ENCODE measurements at regions not wholly inside any gene's neighbourhood (a gene's known extent, or its start where the extent isn't known, plus 50 kb on each side); places are given as distances from the start of the nearest gene placed in this dataset.
"Not testable (repeated sequence)": the region's sequence is repeated elsewhere in the genome, so short reads cannot be mapped to it uniquely, and the experiment has no call there.

DNA sequence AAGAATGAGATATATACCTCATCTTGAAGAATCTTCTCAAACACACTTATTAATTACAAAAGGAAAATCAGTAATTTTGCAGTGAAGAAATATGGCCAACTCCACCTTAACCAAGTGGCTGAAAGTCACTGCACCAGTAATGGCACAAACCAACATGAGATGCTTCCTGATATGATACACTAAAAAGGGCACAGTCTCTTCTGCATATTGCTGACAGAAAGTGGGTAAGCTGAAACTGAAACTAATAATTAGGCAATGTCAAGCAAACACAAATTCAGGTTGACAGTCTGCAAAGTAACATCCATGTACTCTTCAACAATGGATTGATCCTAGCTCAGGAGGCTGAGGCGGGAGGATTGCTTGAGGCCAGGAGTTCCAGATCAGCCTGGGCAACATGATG, 56.1 kb downstream of the ZNF22 start:
- DNase-seq: not testable (repeated sequence)

DNA sequence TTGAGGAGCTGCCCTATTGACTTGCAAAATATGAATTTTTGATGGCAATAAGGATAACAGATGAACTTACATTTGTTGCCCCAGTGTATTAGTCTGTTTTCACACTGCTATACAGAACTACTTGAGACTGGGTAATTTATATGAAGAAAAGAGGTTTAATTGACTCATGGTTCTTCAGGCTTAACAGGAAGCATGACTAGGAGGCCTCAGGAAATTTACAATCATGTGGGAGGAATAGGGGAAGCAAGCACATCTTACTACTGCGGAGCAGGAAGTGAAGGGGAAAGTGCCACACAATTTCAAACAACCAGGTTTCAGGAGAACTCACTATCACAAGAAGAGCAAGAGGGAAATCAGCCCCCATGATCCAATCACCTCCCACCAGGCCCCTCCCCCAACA, 57.9 kb downstream of the ZNF22 start:
- DNase-seq: no peak
- TF ChIP-seq POLR2A (IDR thresholded peaks at IDR 0.05; ENCODE audit: low read length): no peak
- no peak for TF ChIP-seq GATA1 (IDR thresholded peaks at IDR 0.05; ENCODE audit: low read depth, low read length)

DNA sequence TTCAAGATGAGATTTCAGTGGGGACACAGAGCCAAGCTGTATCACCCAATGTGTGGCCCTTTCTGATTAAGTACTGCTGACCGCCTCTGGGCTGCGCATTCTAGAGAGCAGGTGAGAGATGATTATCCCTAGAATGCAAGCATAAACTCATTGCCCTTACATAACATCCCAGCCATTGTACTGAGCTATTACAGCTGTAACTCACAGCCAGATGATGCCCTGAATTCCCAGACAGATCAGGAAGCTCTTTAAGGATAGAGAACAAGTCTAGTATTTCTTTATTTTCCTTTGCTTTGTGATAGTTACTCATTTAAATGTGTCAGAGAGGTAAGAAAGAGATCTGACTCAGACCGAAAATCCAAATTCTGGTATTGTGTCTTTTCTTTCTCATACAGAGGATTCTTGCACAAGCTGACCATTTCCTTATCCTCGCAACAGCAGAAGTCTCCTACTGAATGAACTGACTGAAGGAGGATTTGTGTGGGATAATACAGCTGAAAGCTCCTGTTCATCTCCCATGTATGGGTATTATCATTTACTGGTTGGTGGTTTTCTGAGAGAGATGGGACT, 58.4 kb downstream of the ZNF22 start:
- no peak for TF ChIP-seq POLR2A (IDR thresholded peaks at IDR 0.05; ENCODE audit: low read length)
- TF ChIP-seq GATA1 (IDR thresholded peaks at IDR 0.05; ENCODE audit: low read depth, low read length): no peak
- peak in 1 of 2 experiments; percentile 21 for DNase-seq

DNA sequence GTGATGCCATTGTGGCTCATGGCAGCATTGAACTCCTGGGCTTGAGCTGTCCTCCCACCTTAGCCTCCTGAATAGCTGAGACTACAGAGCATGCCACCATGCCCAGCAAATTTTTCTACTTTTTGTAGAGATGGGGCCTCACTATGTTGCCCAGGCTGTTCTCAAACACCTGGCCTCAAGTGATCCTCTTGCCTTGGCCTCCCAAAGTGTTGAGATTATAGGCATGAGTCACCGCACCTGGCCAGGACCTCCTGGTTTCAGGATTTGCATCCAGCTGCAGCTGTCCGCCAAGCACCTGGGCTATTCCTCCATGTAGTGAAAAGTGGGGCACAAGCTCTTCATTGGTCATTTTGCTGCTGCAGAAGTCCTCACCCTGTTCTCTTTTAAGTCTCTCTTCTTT, 58.9 kb downstream of the ZNF22 start:
- TF ChIP-seq POLR2A (IDR thresholded peaks at IDR 0.05; ENCODE audit: low read length): no peak
- TF ChIP-seq GATA1 (IDR thresholded peaks at IDR 0.05; ENCODE audit: low read depth, low read length): no peak
- no peak for DNase-seq

DNA sequence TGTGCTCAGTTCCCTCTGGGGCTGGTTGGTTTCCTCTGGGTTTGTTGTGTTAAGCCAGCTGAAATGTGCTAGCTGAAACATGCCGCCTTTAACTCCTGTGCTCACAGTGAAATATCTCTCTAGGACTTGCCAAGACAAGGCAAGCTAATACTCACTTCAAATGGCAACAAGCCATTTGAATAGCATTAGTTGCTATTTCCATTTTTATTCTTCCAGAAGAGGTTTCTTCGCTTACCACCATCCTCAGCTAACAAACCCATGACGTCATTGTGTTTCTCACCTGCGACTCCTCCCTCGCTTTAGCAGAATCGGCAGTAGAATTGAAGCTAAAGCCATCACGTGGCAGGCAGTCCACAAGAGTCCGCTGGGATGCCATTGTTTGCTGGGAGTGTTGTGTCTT, 61.3 kb downstream of the ZNF22 start:
- TF ChIP-seq POLR2A (IDR thresholded peaks at IDR 0.05; ENCODE audit: low read length): no peak
- no peak for TF ChIP-seq GATA1 (IDR thresholded peaks at IDR 0.05; ENCODE audit: low read depth, low read length)
- no peak for DNase-seq

DNA sequence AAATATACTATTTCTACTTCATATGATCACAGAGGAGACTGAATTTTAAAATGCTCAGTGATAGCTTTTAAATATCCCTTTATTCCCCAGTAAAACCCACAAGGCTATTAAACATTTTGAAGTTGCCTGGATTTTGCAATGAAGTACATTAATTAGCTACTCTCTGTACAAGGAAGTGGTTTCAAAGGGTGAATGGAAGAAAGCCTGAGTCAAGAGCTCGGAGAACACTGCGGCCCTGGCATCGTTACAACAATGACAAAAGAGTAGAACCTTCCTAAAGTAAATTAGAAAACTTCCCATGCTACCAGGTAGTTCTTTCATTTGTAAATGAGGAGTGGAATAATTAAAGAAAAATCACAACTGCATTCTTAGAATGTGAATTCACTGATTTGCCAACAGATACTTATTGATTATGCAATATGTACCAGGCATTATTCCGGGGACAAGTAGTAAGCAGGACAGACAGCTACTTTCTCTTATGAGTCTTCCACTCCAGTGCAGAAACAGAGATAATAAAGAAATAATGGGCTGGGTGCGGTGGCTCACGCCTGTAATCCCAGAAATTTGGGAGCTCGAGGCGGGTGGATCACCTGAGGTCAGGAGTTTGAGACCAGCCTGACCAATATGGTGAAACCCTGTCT, 63.0 kb downstream of the ZNF22 start:
- no peak for DNase-seq
- no peak for TF ChIP-seq GATA1 (IDR thresholded peaks at IDR 0.05; ENCODE audit: low read depth, low read length)
- no peak for TF ChIP-seq POLR2A (IDR thresholded peaks at IDR 0.05; ENCODE audit: low read length)

DNA sequence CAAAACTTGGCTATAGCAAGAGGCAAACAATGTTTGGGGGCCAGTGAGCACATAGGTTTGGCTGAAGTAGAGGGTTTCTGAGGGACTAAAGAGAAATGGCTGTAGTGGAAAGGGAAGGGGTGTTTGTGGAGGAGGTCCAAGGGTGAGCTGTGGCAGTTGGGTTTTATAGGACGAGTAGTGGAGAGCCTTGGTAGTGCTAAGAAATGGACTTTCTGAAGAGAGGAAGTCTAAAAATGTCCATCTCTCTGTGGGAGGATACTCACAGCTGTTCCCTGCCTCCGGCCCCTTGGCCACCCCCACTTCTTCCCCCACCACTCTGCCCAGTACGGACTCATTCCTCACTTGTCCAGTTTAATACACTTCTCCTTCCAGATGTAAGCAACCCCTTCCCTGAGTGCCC, 64.3 kb downstream of the ZNF22 start:
- DNase-seq: no peak

DNA sequence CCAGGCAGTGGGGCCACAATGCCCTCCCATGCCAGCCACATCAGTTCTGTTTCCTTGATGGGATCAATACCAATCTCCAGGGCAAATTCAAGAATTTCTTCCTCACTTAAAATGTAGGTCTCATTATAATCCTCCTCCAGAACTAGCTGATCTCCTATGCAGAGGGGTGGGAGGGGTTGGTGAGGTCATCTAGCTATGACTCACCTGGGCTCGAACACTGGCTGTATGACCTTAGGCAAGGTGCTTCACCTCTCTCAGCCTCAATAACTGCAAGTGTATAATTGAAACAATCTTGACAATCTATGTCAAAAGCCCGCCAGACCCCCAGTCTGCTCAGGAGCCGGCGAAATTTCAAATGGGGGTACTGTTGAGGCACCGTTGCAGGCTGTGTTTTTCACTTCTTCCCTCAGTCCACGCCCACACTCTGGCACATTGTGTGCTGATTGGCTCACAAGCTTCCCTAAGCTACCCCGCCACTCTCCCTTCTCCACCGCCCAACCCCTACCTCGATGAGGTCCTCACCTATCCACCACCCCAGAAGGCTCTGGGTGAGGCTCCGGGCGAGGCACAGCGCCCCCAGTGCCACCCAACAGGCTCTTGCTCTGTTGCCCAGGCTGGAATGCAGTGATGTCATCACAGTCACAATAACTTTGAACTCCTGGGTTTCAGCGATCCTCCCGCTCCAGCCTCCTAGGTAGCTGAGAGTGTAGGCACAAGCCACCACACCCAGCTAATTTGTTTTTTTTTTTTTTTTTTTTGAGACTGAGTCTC, 70.5 kb downstream of the ZNF22 start:
- no peak for DNase-seq
- TF ChIP-seq GATA1 (IDR thresholded peaks at IDR 0.05; ENCODE audit: low read depth, low read length) (no peak), POLR2A (IDR thresholded peaks at IDR 0.05; ENCODE audit: low read length) (no peak)

More for the DNA sequence above, 64.3 kb downstream of the ZNF22 start:
- TF ChIP-seq POLR2A (IDR thresholded peaks at IDR 0.05; ENCODE audit: low read length): no peak
- no peak for TF ChIP-seq GATA1 (IDR thresholded peaks at IDR 0.05; ENCODE audit: low read depth, low read length)

DNA sequence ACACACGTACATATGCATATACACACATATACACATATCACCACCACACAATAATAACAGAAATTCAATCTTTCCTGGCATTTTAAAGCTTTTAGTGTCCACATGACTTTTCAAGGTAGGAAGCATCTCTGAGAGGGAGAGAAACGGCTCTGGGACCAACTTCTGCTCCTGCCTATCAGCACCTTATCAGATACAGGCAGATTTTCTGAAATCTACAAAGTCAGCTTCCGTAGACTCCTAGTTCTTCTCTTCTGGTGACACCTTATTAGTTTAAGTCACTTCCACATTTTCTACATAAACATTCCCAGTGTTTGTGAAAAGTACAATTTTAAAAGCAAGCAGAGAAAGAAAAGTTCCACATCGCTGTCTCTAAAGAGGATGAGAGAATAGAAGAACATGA, 74.5 kb downstream of the ZNF22 start:
- TF ChIP-seq POLR2A (IDR thresholded peaks at IDR 0.05; ENCODE audit: low read length): no peak
- TF ChIP-seq GATA1 (IDR thresholded peaks at IDR 0.05; ENCODE audit: low read depth, low read length): no peak
- DNase-seq: peak; percentile 16 to 31

DNA sequence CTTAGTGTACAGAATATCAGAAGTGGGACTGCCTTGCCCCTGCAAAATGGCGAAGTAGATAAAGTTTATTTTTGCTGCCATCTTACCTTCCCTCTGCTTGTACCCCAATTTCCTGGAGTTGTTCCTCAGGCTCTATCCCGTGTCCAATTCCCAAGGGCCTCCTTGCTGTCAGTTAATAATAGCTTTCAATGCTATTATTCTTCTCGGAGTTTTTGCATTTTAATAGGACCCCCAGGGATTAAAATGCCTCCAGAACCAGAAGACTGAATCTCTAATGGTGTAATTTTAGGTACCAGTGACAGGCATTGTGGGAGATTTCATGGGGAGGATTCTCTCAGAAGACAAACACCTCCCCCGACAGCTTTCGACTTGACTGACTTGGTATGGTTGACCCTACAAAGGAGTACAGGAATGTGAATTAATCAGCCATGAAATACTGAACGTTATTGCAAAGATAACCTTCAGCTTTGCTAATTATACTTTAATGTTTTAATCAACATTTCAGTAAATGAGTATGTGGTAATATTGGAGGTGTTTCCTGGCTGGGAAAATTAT, 75.2 kb downstream of the ZNF22 start:
- no peak for DNase-seq
- TF ChIP-seq POLR2A (IDR thresholded peaks at IDR 0.05; ENCODE audit: low read length) (no peak), GATA1 (IDR thresholded peaks at IDR 0.05; ENCODE audit: low read depth, low read length) (no peak)

DNA sequence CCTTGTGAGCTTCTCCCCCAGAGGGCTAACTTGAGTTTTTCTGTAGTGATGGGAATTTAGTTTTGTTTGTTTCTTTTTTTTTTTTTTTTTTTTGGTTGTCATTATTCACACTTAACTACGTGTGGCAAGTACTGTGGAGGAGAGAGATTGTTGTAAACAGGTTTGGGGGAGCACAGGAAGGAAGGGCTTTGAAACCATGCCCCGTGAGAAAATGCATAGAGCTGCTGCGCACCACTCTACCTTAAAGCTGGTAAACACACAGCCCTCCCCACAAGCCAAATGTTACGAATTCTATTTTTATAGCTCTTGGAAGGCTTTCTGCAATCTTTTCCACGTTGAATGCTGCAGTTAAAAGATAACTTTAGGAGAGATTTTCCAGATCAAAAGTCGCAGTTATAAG, 76.2 kb downstream of the ZNF22 start:
- TF ChIP-seq POLR2A (IDR thresholded peaks at IDR 0.05; ENCODE audit: low read length): no peak
- TF ChIP-seq GATA1 (IDR thresholded peaks at IDR 0.05; ENCODE audit: low read depth, low read length): no peak

DNA sequence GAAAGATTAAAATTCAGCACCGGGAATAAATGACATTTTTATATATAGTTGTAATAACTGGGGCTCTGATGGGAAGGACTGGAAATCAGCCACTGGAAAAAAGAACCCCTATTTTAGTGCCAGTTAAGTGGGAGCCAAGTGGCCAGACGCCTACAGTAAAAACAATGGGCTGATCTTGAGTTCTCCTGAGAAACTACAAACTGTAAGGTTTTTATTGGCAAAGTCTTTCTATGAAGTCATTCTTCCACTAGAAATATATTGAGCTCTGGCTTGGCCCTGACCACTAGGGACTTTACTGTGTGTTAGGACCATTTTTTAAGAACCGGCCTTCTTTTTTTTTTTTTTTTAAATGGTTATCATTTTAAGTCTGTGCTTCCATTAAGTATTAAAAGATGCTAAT, 79.6 kb downstream of the ZNF22 start:
- no peak for TF ChIP-seq POLR2A (IDR thresholded peaks at IDR 0.05; ENCODE audit: low read length)
- TF ChIP-seq GATA1 (IDR thresholded peaks at IDR 0.05; ENCODE audit: low read depth, low read length): no peak
- no peak for DNase-seq

More for the DNA sequence above, 76.2 kb downstream of the ZNF22 start:
- no peak for DNase-seq

DNA sequence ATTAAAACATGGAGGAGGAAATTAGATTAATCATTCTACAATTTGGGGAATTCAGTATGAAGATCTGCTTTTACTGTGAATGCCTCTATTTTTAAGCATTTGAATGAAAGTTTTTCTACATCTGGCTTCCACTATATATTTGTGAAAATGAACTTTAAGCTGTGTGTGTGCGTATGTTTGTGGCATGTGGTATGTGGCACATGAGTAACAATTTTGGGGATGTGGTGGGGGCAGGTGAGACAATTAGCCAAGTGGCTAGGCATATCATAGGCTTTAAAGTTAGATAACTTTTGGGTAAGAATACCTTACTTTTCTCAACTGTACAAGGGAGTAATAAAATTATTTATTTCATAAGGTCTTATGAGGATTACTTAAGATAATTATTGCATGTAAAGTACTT, 81.5 kb downstream of the ZNF22 start:
- DNase-seq: no peak
- no peak for TF ChIP-seq POLR2A (IDR thresholded peaks at IDR 0.05; ENCODE audit: low read length)
- no peak for TF ChIP-seq GATA1 (IDR thresholded peaks at IDR 0.05; ENCODE audit: low read depth, low read length)

DNA sequence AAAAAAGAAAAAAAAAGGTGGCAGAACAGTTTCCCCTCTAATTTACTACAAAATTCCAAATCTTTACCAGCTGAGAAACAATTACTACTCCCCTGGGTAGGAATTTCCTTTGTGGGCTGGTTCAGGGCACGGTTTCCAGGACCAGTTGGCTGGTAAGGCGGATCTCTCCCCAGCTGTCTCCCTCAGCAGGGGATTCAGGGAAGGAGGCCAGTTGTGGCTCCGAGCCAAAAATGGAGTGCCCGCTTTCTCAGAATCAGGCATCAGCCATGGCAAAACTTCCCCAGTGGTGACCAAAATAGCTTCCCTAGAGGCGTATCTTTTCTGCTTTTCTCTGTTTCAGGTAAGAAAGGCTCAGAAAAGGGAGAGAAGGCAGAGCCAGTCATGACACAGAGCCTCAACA, 91.2 kb downstream of the ZNF22 start:
- no peak for DNase-seq
- TF ChIP-seq GATA1 (IDR thresholded peaks at IDR 0.05; ENCODE audit: low read depth, low read length) (no peak), POLR2A (IDR thresholded peaks at IDR 0.05; ENCODE audit: low read length) (no peak)

DNA sequence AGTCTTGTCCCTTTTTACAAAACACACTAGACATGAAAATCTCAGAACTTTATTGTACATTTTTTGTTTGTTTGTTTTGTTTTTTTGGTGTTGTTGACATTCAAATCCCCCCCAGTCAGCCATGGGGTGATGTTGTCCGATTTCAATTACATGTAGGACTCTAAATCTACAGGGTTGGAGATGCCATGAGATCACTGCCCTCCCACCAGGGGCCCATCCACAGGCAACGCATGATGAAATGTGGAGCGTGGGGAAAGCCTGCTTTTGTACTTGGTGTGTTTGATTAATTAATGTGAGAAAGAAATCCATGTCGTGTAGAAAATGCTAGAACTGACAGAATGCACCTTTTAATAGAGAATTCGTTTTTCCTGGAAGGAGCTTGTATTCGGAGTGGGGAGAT, 93.2 kb downstream of the ZNF22 start:
- DNase-seq: no peak

More for the DNA sequence above, 93.2 kb downstream of the ZNF22 start:
- TF ChIP-seq POLR2A (IDR thresholded peaks at IDR 0.05; ENCODE audit: low read length) (no peak), GATA1 (IDR thresholded peaks at IDR 0.05; ENCODE audit: low read depth, low read length) (no peak)

Data from erythroblast (primary cell).